GM12874 (cell line): ENCODE measurements at regions not wholly inside any gene's neighbourhood (a gene's known extent, or its start where the extent isn't known, plus 50 kb on each side); places are given as distances from the start of the nearest gene placed in this dataset.

ENCODE experiments used
- CTCF ChIP-seq: IDR thresholded peaks from 2 replicates; pipeline ENCODE4 v1.5.1; 2011; ENCODE audit warnings: low read depth, mild to moderate bottlenecking, control low read depth, low read length, moderate library complexity; ENCODE audit not compliant: insufficient read depth

DNA sequence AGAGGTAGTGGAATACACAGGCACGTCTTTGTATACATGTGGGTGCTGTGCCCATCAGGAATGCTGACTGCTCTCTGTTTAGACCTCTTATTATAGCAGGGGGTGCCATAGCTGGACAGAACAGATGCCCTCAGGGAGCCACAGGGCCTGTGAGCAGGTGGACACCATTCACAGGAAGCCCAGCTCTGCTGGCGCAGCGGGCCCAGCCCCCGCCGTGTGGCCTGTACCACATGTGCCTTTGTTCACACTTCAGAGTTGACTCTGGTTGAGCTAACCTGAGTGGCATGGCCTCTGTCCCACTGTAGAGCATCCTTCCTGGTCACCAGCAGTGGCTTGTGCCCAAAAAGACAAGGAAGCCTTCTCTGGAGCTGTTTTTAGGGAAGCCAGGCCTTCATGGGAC lies 730.9 kb upstream of the ID2 start:
- no peak for TF ChIP-seq CTCF

- no peak for TF ChIP-seq CTCF
Measured at GRCh38 chr2:7951490-7951889, 730.4 kb upstream of the ID2 start.

- no peak for TF ChIP-seq CTCF
Measured at GRCh38 chr2:7952046-7952745, 729.7 kb upstream of the ID2 start.

GRCh38 chr2:7953195-7953594 lies 728.7 kb upstream of the ID2 start:
- no peak for TF ChIP-seq CTCF

- no peak for TF ChIP-seq CTCF
Measured at GRCh38 chr2:7954234-7954633, 727.6 kb upstream of the ID2 start.

GRCh38 chr2:7956126-7956689 lies 725.6 kb upstream of the ID2 start:
- TF ChIP-seq CTCF: no peak

DNA sequence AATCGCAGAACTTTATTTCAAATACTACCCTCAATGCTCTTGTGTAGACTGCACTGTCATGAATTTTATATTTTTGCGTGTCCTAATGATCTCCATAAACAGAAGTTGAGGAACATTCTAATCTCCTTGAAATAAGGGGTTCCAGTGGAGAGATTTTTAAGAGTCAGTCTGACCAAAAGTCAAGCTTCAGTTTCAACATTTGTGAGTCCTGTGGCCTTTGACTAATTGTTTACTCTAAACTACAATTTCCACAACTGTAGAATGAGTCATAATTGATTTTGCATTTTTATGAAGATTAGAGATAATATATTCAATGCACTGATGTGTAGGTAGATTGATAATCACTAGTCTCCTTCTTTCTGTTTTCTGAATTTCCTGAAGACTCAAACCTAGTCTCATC lies 720.3 kb upstream of the ID2 start:
- TF ChIP-seq CTCF: no peak
